Left lung (tissue), 4 donors: ENCODE measurements at regions not wholly inside any gene's neighbourhood (a gene's known extent, or its start where the extent isn't known, plus 50 kb on each side); places are given as distances from the start of the nearest gene placed in this dataset.
A peak's percentile ranks its signal among the peaks of the same experiment; 100 is the strongest.

ENCODE experiments used
- ATAC-seq: fragments of 200-7000 bp; cut with Tn5 transposase; one replicate; pipeline ENCODE4 v1.9.1; 2020; ENCODE audit warnings: moderate library complexity
- DNase-seq, 4 donors: peaks; one replicate each; pipeline ENCODE4 v3.0.0-alpha.2; 2013 to 2020
- H3K27ac ChIP-seq, 2 donors: fragments of 200-600 bp; sonication (generic) in 1 of 2; one replicate each; pipeline versions ENCODE4 v1.5.0 to v1.8.0; 2020 to 2021
- H3K27me3 ChIP-seq, 2 donors: fragments of 200-600 bp; sonication (generic) in 1 of 2; one replicate each; pipeline versions ENCODE4 v1.5.0 to v1.8.0; 2020 to 2021
- H3K36me3 ChIP-seq, 2 donors: fragments of 200-600 bp; sonication (generic) in 1 of 2; one replicate each; pipeline versions ENCODE4 v1.5.0 to v1.8.0; 2020 to 2021
- H3K4me1 ChIP-seq, 2 donors: fragments of 200-600 bp; one replicate each; pipeline ENCODE4 v1.8.0; 2021
- H3K4me3 ChIP-seq, 2 donors: fragments of 200-600 bp; sonication (generic) in 1 of 2; one replicate each; pipeline versions ENCODE4 v1.5.0 to v1.8.0; 2020 to 2021; ENCODE audit warnings: mild to moderate bottlenecking in 1 of 2
- H3K9me3 ChIP-seq, 2 donors: fragments of 200-600 bp; sonication (generic) in 1 of 2; one replicate each; pipeline versions ENCODE4 v1.5.0 to v1.8.0; 2020 to 2021
- CTCF ChIP-seq, 2 donors: fragments of 200-600 bp; sonication (generic) in 1 of 2; IDR thresholded peaks; one replicate each; pipeline versions ENCODE4 v1.5.0 to v1.8.0; 2021; ENCODE audit warnings: antibody characterized with exemption in 2 of 2
- intact Hi-C, 2 donors: fragments of 100-400 bp; cut with DNase I; formaldehyde crosslinking; loops; one replicate each; pipeline versions ENCODE4 v1.11.2 to v1.14.2; 2022
- donor health status: DM: no; HTN: yes; CAD: no.
- donor health status: DM: no; HTN: no; CAD: no.

GRCh38 chr5:87183896-87184295 is 83.8 kb upstream of the RASA1 start:
- TF ChIP-seq CTCF (IDR thresholded peaks at IDR 0.05), result no peak
- Histone ChIP-seq H3K4me1 (no peaks in the 10 kb centered on the region), H3K36me3 (no peaks in the 10 kb centered on the region), H3K27me3 (no peaks in the 10 kb centered on the region), H3K9me3 (no peaks in the 10 kb centered on the region), H3K27ac (no peak overlapping the region), H3K4me3 (no peak overlapping the region)
- intact Hi-C loops, result no loop called here
- no peak for ATAC-seq
- no peak for DNase-seq

- Histone ChIP-seq H3K36me3 (no peaks in the 10 kb centered on the region), H3K4me1 (no peaks in the 10 kb centered on the region), H3K9me3 (no peaks in the 10 kb centered on the region), H3K27me3 (no peaks in the 10 kb centered on the region), H3K27ac (no peak overlapping the region), H3K4me3 (no peak overlapping the region)
- ATAC-seq, result no peak
- intact Hi-C loops, result no loop called here
- no peak for DNase-seq
- TF ChIP-seq CTCF (IDR thresholded peaks at IDR 0.05), result no peak
These were observed 83.1 kb upstream of the RASA1 start for GRCh38 chr5:87184605-87185004.

GRCh38 chr5:87185838-87186237 is 81.8 kb upstream of the RASA1 start:
- ATAC-seq (no peak), DNase-seq (no peak)
- Histone ChIP-seq H3K4me3 (no peak overlapping the region), H3K4me1 (no peaks in the 10 kb centered on the region), H3K27ac (no peak overlapping the region), H3K9me3 (no peaks in the 10 kb centered on the region), H3K27me3 (no peaks in the 10 kb centered on the region), H3K36me3 (no peaks in the 10 kb centered on the region)
- TF ChIP-seq CTCF (IDR thresholded peaks at IDR 0.05), result no peak
- intact Hi-C loops, result no loop called here

- H3K4me3 ChIP-seq, result no peak overlapping the region
- H3K36me3 ChIP-seq, result no peaks in the 10 kb centered on the region
- no peak for TF ChIP-seq CTCF (IDR thresholded peaks at IDR 0.05)
- H3K9me3 ChIP-seq, result no peaks in the 10 kb centered on the region
- no peak for ATAC-seq
- no peak for DNase-seq
- no peak overlapping the region for H3K27ac ChIP-seq
- intact Hi-C loops, result no loop called here
- H3K27me3 ChIP-seq, result no peaks in the 10 kb centered on the region
- H3K4me1 ChIP-seq, result no peaks in the 10 kb centered on the region
These were observed 79.3 kb upstream of the RASA1 start for GRCh38 chr5:87188391-87188790.

- no peak for DNase-seq
- TF ChIP-seq CTCF (IDR thresholded peaks at IDR 0.05), result no peak
These were observed 77.6 kb upstream of the RASA1 start for GRCh38 chr5:87190041-87190440.

More at GRCh38 chr5:87190041-87190440, 77.6 kb upstream of the RASA1 start:
- ATAC-seq, result peak; percentile 37
- Histone ChIP-seq H3K4me1 (no peaks in the 10 kb centered on the region), H3K9me3 (no peaks in the 10 kb centered on the region), H3K27ac (no peak overlapping the region), H3K4me3 (no peak overlapping the region), H3K36me3 (no peaks in the 10 kb centered on the region), H3K27me3 (no peaks in the 10 kb centered on the region)
- intact Hi-C loops, result no loop called here
